A673 (cell line): ENCODE measurements at regions not wholly inside any gene's neighbourhood (a gene's known extent, or its start where the extent isn't known, plus 50 kb on each side); places are given as distances from the start of the nearest gene placed in this dataset.

ENCODE experiments used
- CTCF ChIP-seq: fragments of 300-800, 200-600 bp; sonication (generic); conservative IDR thresholded peaks from 2 replicates; pipeline ENCODE4 v1.5.1; 2017; ENCODE audit warnings: low read depth, mild to moderate bottlenecking, antibody characterized with exemption, low read length, moderate library complexity, mixed read lengths
- EZH2 ChIP-seq: fragments of 200-600 bp; sonication (generic); IDR thresholded peaks from 2 replicates; pipeline ENCODE4 v1.6.1; 2017; ENCODE audit warnings: borderline replicate concordance, low read depth, mild to moderate bottlenecking, mixed read lengths, antibody characterized with exemption, low read length; ENCODE audit not compliant: poor library complexity, severe bottlenecking

- TF ChIP-seq CTCF (no peak), EZH2 (no peak)
Observed at GRCh38 chr2:76612764-76613163, 902.0 kb upstream of the GCFC2 start.
